Activated CD8-positive, alpha-beta memory T cell treated with anti-CD3 and anti-CD28 coated beads, Interleukin-2, amount 10 ng/mL, durations not matched to agents 7 days and 5 days (primary cell): ENCODE measurements at regions not wholly inside any gene's neighbourhood (a gene's known extent, or its start where the extent isn't known, plus 50 kb on each side); places are given as distances from the start of the nearest gene placed in this dataset.

Experiments
- ATAC-seq: fragments of 150-1000 bp; cut with Tn5 transposase; one replicate; pipeline ENCODE4 v1.10.0; 2021; ENCODE audit warnings: moderate library complexity
- CTCF ChIA-PET: fragments of 350-600 bp; sonication (Branson Sonifier 250); formaldehyde crosslinking; loops from one replicate; lab custom pipeline; 2021; ENCODE audit warnings: antibody characterized with exemption; lab: Charles Lee
- DNase-seq: peaks from one replicate; pipeline ENCODE4 v3.0.0-alpha.2; 2020
- H3K27ac Mint-ChIP-seq: one replicate; pipeline ENCODE4 v1.8.0; 2021; ENCODE audit warnings: mild to moderate bottlenecking, mixed read lengths
- H3K27me3 Mint-ChIP-seq: one replicate; pipeline ENCODE4 v1.8.0; 2021; ENCODE audit warnings: mixed read lengths
- H3K36me3 Mint-ChIP-seq: one replicate; pipeline ENCODE4 v1.8.0; 2021; ENCODE audit warnings: mild to moderate bottlenecking, mixed read lengths
- H3K4me1 Mint-ChIP-seq: one replicate; pipeline ENCODE4 v1.8.0; 2021; ENCODE audit warnings: mixed read lengths
- H3K4me3 Mint-ChIP-seq: one replicate; pipeline ENCODE4 v1.8.0; 2021; ENCODE audit warnings: mild to moderate bottlenecking, moderate library complexity, mixed read lengths
- H3K9me3 Mint-ChIP-seq: one replicate; pipeline ENCODE4 v1.8.0; 2022; ENCODE audit warnings: low read depth, mixed read lengths

DNA sequence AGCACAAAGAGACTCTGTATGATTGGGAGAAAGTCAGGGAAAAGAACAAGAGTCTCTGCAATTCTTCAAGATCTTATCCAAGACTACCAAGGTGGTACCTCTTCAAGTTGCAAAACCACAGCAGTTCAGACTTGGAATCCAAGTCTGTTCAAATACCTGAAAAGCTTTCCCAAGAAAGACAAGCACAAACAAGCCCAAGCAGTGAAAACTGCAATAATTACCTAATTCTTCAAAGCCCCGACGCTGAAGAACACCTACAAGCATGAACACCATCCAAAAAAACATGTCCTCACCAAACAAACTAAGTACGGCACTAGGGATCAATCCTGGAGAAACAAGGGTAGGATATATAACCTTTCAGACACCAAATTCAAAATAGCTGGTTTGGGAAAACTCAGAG lies 299.3 kb upstream of the ALCAM start:
- Mint-ChIP-seq H3K27ac (no peak overlapping the region), H3K4me1 (no peaks in the 10 kb centered on the region), H3K9me3 (no peaks in the 10 kb centered on the region), H3K36me3 (no peaks in the 10 kb centered on the region), H3K27me3 (no peaks in the 10 kb centered on the region), H3K4me3 (no peak overlapping the region)
- CTCF ChIA-PET = no interaction called here
- ATAC-seq = no peak
- no peak for DNase-seq

DNA sequence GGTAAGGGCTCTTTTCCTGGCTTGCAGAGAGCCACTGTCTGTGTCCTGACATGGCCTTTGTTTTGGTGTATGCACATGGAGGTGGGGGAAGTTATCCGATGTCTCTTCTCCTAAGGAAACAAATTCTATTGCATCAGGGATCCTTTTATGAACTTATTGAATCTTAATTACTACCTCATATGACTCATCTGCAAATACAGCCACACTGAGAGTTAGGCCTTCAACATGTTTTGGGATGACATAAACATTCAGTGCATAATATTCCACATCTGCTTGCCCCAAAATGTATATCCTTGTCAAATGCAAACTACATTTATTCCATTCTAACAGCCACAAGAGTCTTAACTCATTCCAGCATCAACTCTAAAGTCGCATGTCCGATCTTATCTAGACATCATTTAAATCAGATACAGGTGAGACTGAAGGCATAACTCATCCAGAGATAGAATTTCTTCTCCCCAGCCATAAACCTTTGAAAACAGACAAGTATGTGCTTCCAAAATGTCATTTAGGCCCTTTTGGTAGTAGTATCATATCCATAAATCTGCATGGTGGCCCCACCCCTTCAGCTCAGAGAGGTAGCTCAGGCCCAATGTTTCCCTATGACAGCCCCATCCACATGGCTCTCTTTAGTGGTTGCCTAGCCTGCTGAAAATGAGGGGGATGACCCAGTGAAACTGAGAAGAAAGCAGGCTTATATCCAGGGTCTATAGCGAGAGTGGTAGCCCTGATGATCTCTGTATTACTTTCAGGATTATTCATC lies 289.5 kb upstream of the ALCAM start:
- Mint-ChIP-seq H3K27me3 (no peaks in the 10 kb centered on the region), H3K27ac (no peak overlapping the region), H3K9me3 (no peaks in the 10 kb centered on the region), H3K36me3 (no peaks in the 10 kb centered on the region), H3K4me3 (no peak overlapping the region), H3K4me1 (no peaks in the 10 kb centered on the region)
- DNase-seq (no peak), ATAC-seq (no peak)
- CTCF ChIA-PET = no interaction called here

DNA sequence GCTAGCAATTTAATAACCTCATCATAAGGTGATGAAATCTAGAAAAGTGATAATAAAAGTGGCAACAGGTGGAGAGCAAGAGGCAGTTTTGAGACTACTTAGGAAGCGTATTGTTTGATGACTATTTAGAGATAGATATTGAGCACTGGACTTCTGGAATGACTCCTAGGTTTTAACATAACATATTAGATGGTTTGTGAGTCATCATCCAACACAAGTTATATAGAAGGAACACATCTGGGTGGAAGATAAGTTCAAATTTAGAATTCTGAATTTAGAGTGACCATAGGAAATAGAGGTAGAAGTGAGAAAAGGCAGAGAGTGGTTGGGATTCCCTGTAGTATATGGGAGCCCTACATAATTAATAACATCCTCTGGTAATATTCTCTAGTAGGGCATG lies 282.8 kb upstream of the ALCAM start:
- Mint-ChIP-seq H3K9me3 (no peaks in the 10 kb centered on the region), H3K36me3 (no peaks in the 10 kb centered on the region), H3K27ac (no peak overlapping the region), H3K4me1 (no peaks in the 10 kb centered on the region), H3K4me3 (no peak overlapping the region), H3K27me3 (no peaks in the 10 kb centered on the region)
- no peak for ATAC-seq
- CTCF ChIA-PET = no interaction called here
- no peak for DNase-seq

DNA sequence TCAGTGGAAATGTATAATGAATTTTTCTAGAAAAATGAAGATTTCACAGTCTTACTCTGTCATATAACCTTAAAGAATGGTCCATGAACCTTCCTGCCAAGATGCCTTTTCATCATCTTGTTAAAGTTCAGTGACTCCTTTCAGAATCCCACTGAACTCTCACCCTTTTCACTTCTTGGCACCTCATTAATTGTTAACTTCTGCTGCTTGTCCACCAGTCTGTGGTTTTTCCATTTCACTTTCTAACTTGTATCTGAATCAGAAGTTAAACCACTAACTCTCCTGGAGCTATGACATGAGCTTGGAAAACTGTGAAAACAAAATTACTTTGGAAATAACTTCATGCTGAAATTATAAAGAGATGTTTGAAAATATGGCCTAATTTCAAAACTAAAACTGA lies 281.2 kb upstream of the ALCAM start:
- no peaks in the 10 kb centered on the region for H3K36me3 Mint-ChIP-seq
- H3K4me1 Mint-ChIP-seq = no peaks in the 10 kb centered on the region
- DNase-seq = no peak
- CTCF ChIA-PET = no interaction called here
- H3K27ac Mint-ChIP-seq = no peak overlapping the region
- no peak overlapping the region for H3K4me3 Mint-ChIP-seq
- no peak for ATAC-seq
- no peaks in the 10 kb centered on the region for H3K9me3 Mint-ChIP-seq
- no peaks in the 10 kb centered on the region for H3K27me3 Mint-ChIP-seq

GRCh38 chr3:105093371-105094252 lies 273.1 kb upstream of the ALCAM start:
- no peak for DNase-seq
- Mint-ChIP-seq H3K27me3 (peaks cover 3% of the 10 kb centered on the region), H3K4me1 (no peaks in the 10 kb centered on the region), H3K9me3 (no peaks in the 10 kb centered on the region), H3K36me3 (no peaks in the 10 kb centered on the region), H3K27ac (no peak overlapping the region), H3K4me3 (no peak overlapping the region)
- ATAC-seq = no peak
- CTCF ChIA-PET = no interaction called here

DNA sequence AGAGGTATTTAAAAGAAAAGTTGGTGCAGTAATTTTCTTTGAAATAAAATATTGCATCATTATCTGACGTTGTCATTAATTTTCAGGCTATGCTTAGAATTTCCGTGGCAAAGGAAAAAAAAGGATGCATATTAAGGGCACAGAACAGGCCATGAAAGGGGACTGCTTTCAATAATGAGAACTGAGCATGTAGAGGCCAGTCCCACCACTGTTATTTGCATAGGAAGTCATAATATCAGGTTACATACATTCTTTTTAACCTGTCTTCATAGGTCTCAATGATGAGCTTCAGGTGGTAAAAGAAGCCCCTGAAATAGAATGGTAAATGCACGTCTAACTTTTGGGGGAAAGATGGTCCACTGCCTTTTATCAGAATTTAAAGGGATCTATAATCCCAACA lies 272.1 kb upstream of the ALCAM start:
- Mint-ChIP-seq H3K4me3 (no peak overlapping the region), H3K36me3 (no peaks in the 10 kb centered on the region), H3K27ac (no peak overlapping the region), H3K9me3 (no peaks in the 10 kb centered on the region), H3K27me3 (peaks cover 7% of the 10 kb centered on the region), H3K4me1 (no peaks in the 10 kb centered on the region)
- CTCF ChIA-PET = no interaction called here
- no peak for ATAC-seq
- no peak for DNase-seq

DNA sequence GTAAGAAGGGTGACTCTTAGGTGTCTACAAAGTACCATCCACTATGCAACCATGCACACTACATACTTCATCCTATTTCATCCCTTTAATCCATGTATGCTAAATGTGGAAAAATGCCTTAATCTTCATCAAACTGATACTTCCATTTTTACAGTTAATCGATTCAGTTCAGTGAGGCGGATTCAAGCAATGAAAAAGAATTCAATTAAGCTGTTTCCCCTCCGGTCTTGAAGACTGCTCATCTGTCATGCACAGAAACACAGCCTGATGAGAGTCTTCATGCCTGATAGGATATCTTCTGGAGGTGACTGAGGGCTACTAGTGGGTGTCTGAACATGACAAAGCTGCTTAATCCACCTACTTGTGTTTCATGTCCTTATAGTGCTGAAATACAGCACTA lies 270.6 kb upstream of the ALCAM start:
- no peaks in the 10 kb centered on the region for H3K4me1 Mint-ChIP-seq
- DNase-seq (no peak), ATAC-seq (no peak)
- CTCF ChIA-PET = no interaction called here
- no peak overlapping the region for H3K4me3 Mint-ChIP-seq
- H3K36me3 Mint-ChIP-seq = no peaks in the 10 kb centered on the region
- no peak overlapping the region for H3K27ac Mint-ChIP-seq
- peaks cover 7% of the 10 kb centered on the region for H3K27me3 Mint-ChIP-seq
- no peaks in the 10 kb centered on the region for H3K9me3 Mint-ChIP-seq

GRCh38 chr3:105101603-105102002 lies 265.1 kb upstream of the ALCAM start:
- Mint-ChIP-seq H3K27me3 (peaks cover 6% of the 10 kb centered on the region), H3K27ac (no peak overlapping the region), H3K4me3 (no peak overlapping the region), H3K36me3 (no peaks in the 10 kb centered on the region), H3K9me3 (no peaks in the 10 kb centered on the region), H3K4me1 (no peaks in the 10 kb centered on the region)
- DNase-seq = no peak
- CTCF ChIA-PET = no interaction called here
- ATAC-seq = no peak

DNA sequence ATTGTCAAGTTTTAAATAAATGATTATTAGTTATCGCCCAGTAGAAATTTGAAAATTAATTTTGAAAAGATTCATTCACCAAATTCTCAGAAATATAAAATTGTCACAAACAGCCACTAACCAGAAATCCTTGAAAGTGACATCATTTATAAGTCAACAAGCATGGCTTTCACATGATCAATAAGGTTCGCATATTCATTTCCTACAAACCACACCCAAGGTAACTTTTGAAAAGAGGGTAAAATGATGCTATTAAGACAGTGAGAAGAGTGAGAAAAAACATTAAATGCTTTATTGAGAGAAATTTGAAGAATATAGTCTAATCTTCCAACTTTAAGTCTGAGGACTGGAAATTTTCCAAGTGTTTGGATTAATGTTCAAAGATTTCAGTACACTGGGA lies 263.6 kb upstream of the ALCAM start:
- Mint-ChIP-seq H3K27ac (no peak overlapping the region), H3K4me1 (no peaks in the 10 kb centered on the region), H3K36me3 (no peaks in the 10 kb centered on the region), H3K27me3 (peaks cover 10% of the 10 kb centered on the region), H3K4me3 (no peak overlapping the region), H3K9me3 (no peaks in the 10 kb centered on the region)
- no peak for ATAC-seq
- CTCF ChIA-PET = no interaction called here
- DNase-seq = no peak

DNA sequence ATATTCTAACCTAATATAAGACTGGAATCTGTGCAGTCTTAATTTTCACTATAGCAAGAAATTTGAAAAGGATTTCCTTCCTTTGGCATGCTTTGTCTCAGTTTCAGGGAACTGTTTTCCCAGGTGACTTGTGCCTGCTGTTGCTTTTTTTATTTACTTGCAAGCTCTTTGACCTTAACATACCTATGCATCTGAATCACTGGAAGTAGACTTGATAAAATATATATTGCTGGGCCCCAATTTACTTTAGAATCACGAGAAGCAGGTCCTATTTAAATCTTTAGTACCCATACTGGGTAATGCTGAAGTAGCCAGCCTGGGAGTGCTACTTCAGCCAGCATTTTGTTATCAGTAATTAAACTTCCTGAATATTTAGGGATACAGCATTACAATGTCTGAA lies 257.9 kb upstream of the ALCAM start:
- Mint-ChIP-seq H3K4me1 (no peaks in the 10 kb centered on the region), H3K4me3 (no peak overlapping the region)

GRCh38 chr3:105118905-105119304 lies 247.8 kb upstream of the ALCAM start:
- no peak for DNase-seq
- CTCF ChIA-PET = no interaction called here
- H3K4me1 Mint-ChIP-seq = no peaks in the 10 kb centered on the region
- H3K36me3 Mint-ChIP-seq = no peaks in the 10 kb centered on the region
- ATAC-seq = no peak
- H3K27me3 Mint-ChIP-seq = no peaks in the 10 kb centered on the region
- no peak overlapping the region for H3K27ac Mint-ChIP-seq
- H3K9me3 Mint-ChIP-seq = no peaks in the 10 kb centered on the region
- no peak overlapping the region for H3K4me3 Mint-ChIP-seq

More for the DNA sequence above, 257.9 kb upstream of the ALCAM start:
- Mint-ChIP-seq H3K27me3 (peaks cover 6% of the 10 kb centered on the region), H3K27ac (no peak overlapping the region), H3K36me3 (no peaks in the 10 kb centered on the region), H3K9me3 (peaks cover 7% of the 10 kb centered on the region)
- CTCF ChIA-PET = no interaction called here
- ATAC-seq (no peak), DNase-seq (no peak)

DNA sequence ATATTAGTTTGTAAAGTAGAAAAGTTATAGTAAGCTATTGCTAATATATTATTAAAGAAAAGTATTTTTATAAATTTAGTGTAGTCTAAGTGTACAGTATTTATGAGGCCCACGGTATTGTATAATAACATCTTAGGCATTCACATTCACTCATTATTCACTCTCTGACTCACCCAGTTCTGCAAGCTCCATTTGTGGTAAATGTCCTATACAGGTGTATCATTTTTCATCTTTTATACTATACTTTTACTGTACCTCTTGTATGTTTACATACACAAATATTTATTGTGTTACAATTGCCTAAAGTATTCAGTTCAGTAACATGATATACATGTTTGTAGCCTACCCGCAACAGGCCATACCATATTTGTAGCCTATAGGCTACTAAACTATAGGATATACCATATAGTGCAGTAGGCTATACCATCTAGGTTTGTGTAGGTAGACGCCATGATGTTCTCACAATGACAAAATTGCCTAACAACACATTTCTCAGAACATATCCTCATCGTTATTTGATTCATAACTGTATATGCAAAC lies 246.8 kb upstream of the ALCAM start:
- H3K9me3 Mint-ChIP-seq = no peaks in the 10 kb centered on the region
- H3K36me3 Mint-ChIP-seq = no peaks in the 10 kb centered on the region
- H3K27ac Mint-ChIP-seq = no peak overlapping the region
- ATAC-seq (no peak), DNase-seq (no peak)
- H3K27me3 Mint-ChIP-seq = no peaks in the 10 kb centered on the region
- CTCF ChIA-PET = no interaction called here
- no peak overlapping the region for H3K4me3 Mint-ChIP-seq
- no peaks in the 10 kb centered on the region for H3K4me1 Mint-ChIP-seq

- CTCF ChIA-PET = no interaction called here
- peaks cover 12% of the 10 kb centered on the region for H3K9me3 Mint-ChIP-seq
- no peak for ATAC-seq
- no peak overlapping the region for H3K4me3 Mint-ChIP-seq
- H3K36me3 Mint-ChIP-seq = no peaks in the 10 kb centered on the region
- no peaks in the 10 kb centered on the region for H3K4me1 Mint-ChIP-seq
- no peak overlapping the region for H3K27ac Mint-ChIP-seq
- no peak for DNase-seq
- H3K27me3 Mint-ChIP-seq = no peaks in the 10 kb centered on the region
Observed at GRCh38 chr3:105130911-105131310, 235.8 kb upstream of the ALCAM start.

- H3K9me3 Mint-ChIP-seq = no peaks in the 10 kb centered on the region
- no peak overlapping the region for H3K4me3 Mint-ChIP-seq
- CTCF ChIA-PET = no interaction called here
- DNase-seq = no peak
- peaks cover 3% of the 10 kb centered on the region for H3K27me3 Mint-ChIP-seq
- H3K36me3 Mint-ChIP-seq = no peaks in the 10 kb centered on the region
- H3K4me1 Mint-ChIP-seq = no peaks in the 10 kb centered on the region
- ATAC-seq = no peak
- no peak overlapping the region for H3K27ac Mint-ChIP-seq
Observed at GRCh38 chr3:105137911-105138310, 228.8 kb upstream of the ALCAM start.
